ENCODE measurements at regions not wholly inside any gene's neighbourhood (a gene's known extent, or its start where the extent isn't known, plus 50 kb on each side); places are given as distances from the start of the nearest gene placed in this dataset.
"Not testable (repeated sequence)": the region's sequence is repeated elsewhere in the genome, so short reads cannot be mapped to it uniquely, and the experiment has no call there.

DNA sequence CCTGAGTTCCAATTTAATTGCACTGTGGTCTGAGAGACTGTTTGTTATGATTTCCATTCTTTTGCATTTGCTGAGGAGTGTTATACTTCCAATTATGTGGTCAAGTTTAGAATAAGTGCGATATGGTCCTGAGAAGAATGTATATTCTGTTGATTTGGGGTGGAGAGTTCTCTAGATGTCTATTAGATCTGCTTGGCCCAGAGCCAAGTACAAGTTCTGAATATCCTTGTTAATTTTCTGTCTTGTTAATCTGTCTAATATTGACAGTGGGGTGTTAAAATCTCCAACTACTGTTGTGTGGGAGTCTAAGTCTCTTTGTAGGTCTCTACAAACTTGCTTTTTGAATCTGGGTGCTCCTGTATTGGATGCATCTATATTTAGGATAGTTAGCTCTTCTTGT lies 146.1 kb downstream of the WNT7A start:
- TF ChIP-seq, protein P1, sequence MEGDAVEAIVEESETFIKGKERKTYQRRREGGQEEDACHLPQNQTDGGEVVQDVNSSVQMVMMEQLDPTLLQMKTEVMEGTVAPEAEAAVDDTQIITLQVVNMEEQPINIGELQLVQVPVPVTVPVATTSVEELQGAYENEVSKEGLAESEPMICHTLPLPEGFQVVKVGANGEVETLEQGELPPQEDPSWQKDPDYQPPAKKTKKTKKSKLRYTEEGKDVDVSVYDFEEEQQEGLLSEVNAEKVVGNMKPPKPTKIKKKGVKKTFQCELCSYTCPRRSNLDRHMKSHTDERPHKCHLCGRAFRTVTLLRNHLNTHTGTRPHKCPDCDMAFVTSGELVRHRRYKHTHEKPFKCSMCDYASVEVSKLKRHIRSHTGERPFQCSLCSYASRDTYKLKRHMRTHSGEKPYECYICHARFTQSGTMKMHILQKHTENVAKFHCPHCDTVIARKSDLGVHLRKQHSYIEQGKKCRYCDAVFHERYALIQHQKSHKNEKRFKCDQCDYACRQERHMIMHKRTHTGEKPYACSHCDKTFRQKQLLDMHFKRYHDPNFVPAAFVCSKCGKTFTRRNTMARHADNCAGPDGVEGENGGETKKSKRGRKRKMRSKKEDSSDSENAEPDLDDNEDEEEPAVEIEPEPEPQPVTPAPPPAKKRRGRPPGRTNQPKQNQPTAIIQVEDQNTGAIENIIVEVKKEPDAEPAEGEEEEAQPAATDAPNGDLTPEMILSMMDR (IDR thresholded peaks at IDR 0.05; ENCODE audit: low read depth, low read length) = not testable (repeated sequence)
- not testable (repeated sequence) for TF ChIP-seq POLR2A (IDR thresholded peaks at IDR 0.05; ENCODE audit: extremely low read depth, insufficient read length)
- TF ChIP-seq, protein P2, sequence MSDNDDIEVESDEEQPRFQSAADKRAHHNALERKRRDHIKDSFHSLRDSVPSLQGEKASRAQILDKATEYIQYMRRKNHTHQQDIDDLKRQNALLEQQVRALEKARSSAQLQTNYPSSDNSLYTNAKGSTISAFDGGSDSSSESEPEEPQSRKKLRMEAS (IDR thresholded peaks at IDR 0.05; ENCODE audit: low read depth, low read length) = not testable (repeated sequence)
